Muscle of leg (tissue), 3 donors: ENCODE measurements at regions not wholly inside any gene's neighbourhood (a gene's known extent, or its start where the extent isn't known, plus 50 kb on each side); places are given as distances from the start of the nearest gene placed in this dataset.
"Not testable (repeated sequence)": the region's sequence is repeated elsewhere in the genome, so short reads cannot be mapped to it uniquely, and the experiment has no call there.

ENCODE experiments used
- DNase-seq: peaks from one replicate; pipeline ENCODE4 v3.0.0; 2013
- H3K27ac ChIP-seq: one replicate; pipeline ENCODE4 v1.5.1; 2013; ENCODE audit warnings: mild to moderate bottlenecking, low read length, control low read depth
- H3K27me3 ChIP-seq: one replicate; pipeline ENCODE4 v1.6.1; 2013; ENCODE audit warnings: low read length; ENCODE audit not compliant: control insufficient read depth, insufficient read depth
- H3K36me3 ChIP-seq: one replicate; pipeline ENCODE4 v1.6.1; 2013; ENCODE audit warnings: low read length; ENCODE audit not compliant: control insufficient read depth, insufficient read depth
- H3K4me1 ChIP-seq: one replicate; pipeline ENCODE4 v1.6.1; 2013; ENCODE audit warnings: low read length; ENCODE audit not compliant: control insufficient read depth, insufficient read depth
- H3K4me3 ChIP-seq: one replicate; pipeline ENCODE4 v1.5.1; 2013; ENCODE audit warnings: low read length, control low read depth
- H3K9me3 ChIP-seq: replicated peaks from 2 replicates; pipeline ENCODE4 v1.6.1; 2013; ENCODE audit warnings: low read depth, low read length; ENCODE audit not compliant: control insufficient read depth
- WGBS: methylation state at CpG from one replicate; pipeline ENCODE4 v1.1.5; 2013; ENCODE audit warnings: missing lambda C conversion rate; ENCODE audit not compliant: insufficient coverage; 5-methylcytosine and 5-hydroxymethylcytosine counted together

DNA sequence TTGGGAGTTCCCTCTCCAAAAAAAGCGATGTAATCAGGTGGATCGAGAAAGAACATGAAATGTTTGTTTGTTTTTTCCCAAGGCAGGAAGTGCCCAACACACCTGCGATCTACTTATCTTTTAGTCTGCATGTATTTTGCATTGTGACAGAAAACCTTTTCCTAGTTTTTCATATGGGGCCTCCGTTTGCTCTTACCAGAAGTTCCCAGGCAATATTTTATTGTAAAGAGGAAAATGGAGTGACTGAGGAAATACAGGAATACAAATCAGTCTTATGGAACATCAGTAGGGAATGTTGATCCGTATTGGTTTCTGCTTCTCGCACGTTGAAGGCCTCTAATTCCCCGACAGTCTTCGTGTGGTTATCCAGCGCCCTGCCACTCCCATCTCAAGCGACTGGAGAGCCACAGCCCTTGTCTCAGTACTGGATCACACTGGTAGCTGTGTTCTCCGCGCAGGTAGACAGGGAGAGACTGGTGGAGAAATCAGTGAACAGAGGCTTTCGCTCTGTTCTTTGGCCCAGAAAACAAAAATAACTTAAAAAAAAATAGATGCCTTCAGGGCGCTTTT, 107.4 kb downstream of the TRIM27 start:
- peaks cover 77% of the 10 kb centered on the region for H3K27me3 ChIP-seq

DNA sequence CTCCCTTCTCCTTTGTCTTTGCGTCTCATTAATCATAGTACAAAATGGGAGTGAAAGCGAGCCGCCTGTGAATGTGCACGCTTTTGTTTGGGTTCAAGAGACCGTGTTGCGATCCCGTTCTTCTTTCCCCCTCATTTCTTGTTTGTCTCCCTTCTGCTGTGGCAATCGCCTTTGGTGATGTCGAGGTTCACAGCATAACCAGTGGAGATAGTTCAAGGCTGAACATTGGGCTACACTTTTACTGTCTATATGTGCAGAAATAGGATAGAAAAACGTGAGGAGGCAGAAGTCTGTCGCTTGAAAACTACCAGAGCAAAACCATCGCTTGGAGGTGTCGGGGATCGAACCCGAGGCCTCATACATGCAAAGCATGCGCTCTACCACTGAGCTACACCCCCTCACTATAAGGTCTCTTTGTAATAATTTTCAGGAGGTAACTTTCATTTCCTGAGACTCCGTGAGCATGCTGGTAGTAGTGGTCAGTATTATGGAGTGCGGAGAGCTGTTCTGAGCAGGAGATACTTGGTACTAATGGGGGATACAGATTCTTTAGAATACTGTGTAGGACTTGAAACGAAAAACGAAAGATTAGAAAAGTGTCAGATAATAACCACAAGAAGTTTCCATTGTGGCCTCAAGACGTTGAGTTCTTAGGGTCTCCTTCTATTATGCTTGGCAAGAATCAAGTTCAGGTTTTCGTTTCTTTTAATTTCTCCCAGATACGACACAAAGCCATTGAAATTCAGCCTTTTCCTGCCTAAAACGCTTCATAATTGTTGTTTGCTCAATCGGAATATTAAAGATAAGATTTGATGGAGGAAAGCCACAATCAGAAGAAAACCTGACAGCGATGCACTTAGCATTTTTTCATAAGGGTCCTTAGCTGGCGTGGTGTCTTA, 106.6 kb downstream of the TRIM27 start:
- DNase-seq: no peak
- H3K4me1 ChIP-seq: peaks cover 7% of the 10 kb centered on the region
- no peaks in the 10 kb centered on the region for H3K9me3 ChIP-seq
- H3K4me3 ChIP-seq: no peak overlapping the region
- 3% methylated on average over 8 of the region's 27 CpGs for WGBS
- no peaks in the 10 kb centered on the region for H3K36me3 ChIP-seq
- peaks cover 77% of the 10 kb centered on the region for H3K27me3 ChIP-seq
- H3K27ac ChIP-seq: no peak overlapping the region

More for the DNA sequence above, 107.4 kb downstream of the TRIM27 start:
- Histone ChIP-seq H3K27ac (no peak overlapping the region), H3K36me3 (no peaks in the 10 kb centered on the region), H3K4me1 (peaks cover 7% of the 10 kb centered on the region), H3K4me3 (no peak overlapping the region), H3K9me3 (no peaks in the 10 kb centered on the region)
- no CpG with 5 or more reads among the region's 15 CpGs for WGBS
- DNase-seq: no peak

DNA sequence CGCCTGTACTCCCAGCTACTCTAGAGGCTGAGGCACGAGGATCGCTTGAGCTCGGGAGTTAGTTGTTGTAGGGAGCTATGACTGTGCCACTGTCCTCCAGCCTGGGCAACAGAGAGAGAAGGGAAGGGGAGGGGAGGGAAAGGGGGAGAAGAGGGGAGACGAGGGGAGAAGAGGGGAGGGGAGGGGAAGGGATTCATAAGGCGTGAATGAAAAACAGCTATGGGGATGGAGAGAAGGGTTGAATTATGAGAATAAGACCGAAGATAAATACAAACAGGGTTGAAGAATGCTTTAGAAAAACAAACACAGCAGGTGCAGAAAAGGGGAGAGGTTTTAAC, 106.0 kb downstream of the TRIM27 start:
- peaks cover 7% of the 10 kb centered on the region for H3K4me1 ChIP-seq
- peaks cover 79% of the 10 kb centered on the region for H3K27me3 ChIP-seq
- no peak for DNase-seq
- H3K4me3 ChIP-seq: no peak overlapping the region
- H3K27ac ChIP-seq: no peak overlapping the region
- H3K9me3 ChIP-seq: no peaks in the 10 kb centered on the region
- WGBS: 4% methylated on average over 7 of the region's 7 CpGs
- no peaks in the 10 kb centered on the region for H3K36me3 ChIP-seq

DNA sequence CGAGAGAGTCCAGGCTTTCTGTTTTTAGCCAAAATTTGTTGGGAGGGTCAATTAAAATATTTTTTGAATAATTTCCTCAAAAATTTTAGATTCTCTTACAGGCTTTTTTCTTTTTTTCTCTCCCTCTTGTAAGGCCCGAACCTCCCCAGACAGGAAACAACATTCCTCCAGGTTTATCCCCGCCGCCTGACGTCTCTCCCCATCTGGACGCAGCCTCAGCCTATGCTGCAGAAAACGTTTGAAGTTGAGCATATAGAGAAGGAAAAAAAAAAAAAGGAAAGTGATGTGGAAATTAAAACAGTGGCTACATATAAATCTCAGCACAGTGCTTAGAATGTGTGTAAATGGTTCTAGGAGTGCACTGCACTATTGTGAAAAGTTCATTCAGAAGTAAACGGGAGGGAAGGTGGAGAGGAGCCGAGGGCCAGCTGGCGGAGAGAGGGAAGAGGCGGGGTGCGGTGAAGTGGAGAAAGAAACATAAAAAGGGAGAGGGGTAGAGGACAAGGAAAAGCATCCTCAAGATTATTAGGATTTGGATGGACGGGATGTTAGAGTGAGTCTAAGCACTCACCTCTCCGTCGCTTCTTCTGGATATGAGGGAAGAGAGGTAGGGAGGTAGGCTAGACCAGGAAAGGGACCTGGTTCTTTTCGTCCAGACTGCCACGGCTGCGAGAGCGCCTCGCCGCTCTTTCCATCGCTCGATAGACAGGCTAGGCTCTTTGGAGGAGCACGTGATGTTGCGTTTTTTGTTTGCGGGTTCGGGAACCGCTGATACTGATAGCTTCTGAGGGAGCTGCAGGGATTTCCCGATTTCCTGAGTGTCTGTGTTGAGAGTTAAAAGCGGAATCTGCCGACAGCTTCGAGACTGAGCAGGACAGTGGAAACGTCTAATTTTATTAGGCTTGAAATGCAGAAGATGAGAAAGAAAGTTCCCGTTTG, 98.7 kb downstream of the TRIM27 start:
- Histone ChIP-seq H3K9me3 (no peaks in the 10 kb centered on the region), H3K4me3 (no peak overlapping the region), H3K27ac (no peak overlapping the region), H3K27me3 (peaks cover 65% of the 10 kb centered on the region), H3K36me3 (no peaks in the 10 kb centered on the region), H3K4me1 (no peaks in the 10 kb centered on the region)
- DNase-seq: no peak
- WGBS: under 1% methylated on average over 24 of the region's 34 CpGs

DNA sequence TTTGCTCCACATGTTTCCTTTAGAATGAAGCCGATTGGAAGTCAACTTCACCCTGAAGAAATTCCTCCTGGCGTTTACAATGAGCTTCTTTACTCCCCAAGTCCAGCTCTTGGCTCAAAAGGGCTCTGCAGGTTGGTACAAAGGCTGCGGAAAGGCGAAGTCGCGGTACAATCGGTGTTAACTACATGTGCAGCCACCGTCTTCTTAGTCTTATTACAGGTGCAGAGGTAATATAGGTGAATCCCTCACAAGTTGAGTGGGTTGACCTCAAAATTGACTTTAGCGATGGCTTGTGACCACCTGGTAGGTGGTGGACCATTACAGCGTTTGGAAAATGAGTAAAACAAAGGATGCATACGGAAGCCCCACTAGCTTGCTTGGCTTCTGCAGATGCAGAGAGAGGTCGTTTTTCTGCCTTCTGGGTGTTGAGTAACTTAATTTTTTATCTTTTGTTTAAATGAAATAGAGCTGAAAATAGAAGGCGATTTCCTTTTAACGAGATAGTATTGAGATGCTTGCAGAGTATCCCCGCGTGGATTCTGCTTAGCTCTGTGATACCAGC, 98.0 kb downstream of the TRIM27 start:
- no peak overlapping the region for H3K27ac ChIP-seq
- no peak for DNase-seq
- H3K4me1 ChIP-seq: no peaks in the 10 kb centered on the region
- 7% methylated on average over 11 of the region's 16 CpGs for WGBS
- H3K36me3 ChIP-seq: no peaks in the 10 kb centered on the region
- H3K9me3 ChIP-seq: no peaks in the 10 kb centered on the region
- peaks cover 61% of the 10 kb centered on the region for H3K27me3 ChIP-seq
- no peak overlapping the region for H3K4me3 ChIP-seq

DNA sequence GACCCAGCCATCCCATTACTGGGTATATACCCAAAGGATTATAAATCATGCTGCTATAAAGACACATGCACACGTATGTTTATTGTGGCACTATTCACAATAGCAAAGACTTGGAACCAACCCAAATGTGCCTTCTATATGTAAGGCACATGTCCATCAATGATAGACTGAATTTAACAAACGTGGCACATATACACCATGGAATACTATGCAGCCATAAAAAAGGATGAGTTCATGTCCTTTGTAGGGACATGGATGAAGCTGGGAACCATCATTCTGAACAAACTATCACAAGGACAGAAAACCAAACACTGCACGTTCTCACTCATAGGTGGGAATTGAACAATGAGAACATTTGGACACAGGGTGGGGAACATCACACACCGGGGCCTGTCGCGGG, 92.1 kb downstream of the TRIM27 start:
- not testable (repeated sequence) for H3K27ac ChIP-seq, H3K4me1 ChIP-seq, H3K4me3 ChIP-seq, H3K36me3 ChIP-seq, H3K9me3 ChIP-seq, DNase-seq
- H3K27me3 ChIP-seq: peaks cover 26% of the 10 kb centered on the region
- no CpG with 5 or more reads among the region's 6 CpGs for WGBS

DNA sequence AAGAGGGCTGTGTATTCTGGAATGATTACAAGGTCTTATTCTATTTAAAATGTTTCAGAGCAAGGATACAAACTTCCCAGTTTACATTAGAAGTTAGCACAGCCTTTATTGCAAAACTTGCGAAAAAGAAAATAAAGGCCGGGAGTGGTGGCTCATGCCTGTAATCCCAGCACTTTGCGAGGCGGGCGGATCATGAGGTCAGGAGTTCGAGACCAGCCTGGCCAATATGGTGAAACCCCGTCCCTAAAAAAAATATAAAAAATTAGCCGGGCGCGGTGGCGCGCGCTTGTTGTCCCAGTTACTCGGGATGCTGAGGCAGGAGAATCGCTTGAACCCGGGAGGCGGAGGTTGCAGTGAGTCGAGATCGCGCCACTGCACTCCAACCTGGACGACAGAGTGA, 87.1 kb downstream of the TRIM27 start:
- H3K27ac ChIP-seq, H3K9me3 ChIP-seq: not testable (repeated sequence)
- peaks cover 33% of the 10 kb centered on the region for H3K27me3 ChIP-seq

DNA sequence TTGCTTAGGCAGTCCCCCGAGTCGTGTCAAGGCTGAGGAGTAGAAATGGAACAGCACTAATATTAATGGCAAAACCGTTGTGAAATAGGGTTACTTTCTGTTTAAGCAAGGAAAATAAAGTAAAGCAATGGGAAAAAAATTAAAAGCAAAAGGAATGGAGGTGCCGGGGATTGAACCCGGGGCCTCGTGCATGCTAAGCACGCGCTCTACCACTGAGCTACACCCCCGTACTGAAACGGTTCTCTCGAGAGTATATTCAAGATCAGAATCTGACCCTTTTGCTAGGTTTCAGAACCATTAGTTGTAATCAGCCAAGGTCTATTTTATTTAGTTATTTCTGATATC, 85.5 kb downstream of the TRIM27 start:
- Histone ChIP-seq H3K36me3 (no peaks in the 10 kb centered on the region), H3K9me3 (no peaks in the 10 kb centered on the region), H3K4me3 (peak overlapping the region; percentile 86), H3K27ac (peak overlapping the region; percentile 86), H3K4me1 (no peaks in the 10 kb centered on the region), H3K27me3 (peaks cover 27% of the 10 kb centered on the region)
- 1% methylated on average over 10 of the region's 11 CpGs for WGBS
- DNase-seq: peak; percentile 93

More for the DNA sequence above, 87.1 kb downstream of the TRIM27 start:
- H3K4me3 ChIP-seq, H3K4me1 ChIP-seq, DNase-seq, H3K36me3 ChIP-seq: not testable (repeated sequence)
- 24% methylated on average over 16 of the region's 21 CpGs for WGBS

DNA sequence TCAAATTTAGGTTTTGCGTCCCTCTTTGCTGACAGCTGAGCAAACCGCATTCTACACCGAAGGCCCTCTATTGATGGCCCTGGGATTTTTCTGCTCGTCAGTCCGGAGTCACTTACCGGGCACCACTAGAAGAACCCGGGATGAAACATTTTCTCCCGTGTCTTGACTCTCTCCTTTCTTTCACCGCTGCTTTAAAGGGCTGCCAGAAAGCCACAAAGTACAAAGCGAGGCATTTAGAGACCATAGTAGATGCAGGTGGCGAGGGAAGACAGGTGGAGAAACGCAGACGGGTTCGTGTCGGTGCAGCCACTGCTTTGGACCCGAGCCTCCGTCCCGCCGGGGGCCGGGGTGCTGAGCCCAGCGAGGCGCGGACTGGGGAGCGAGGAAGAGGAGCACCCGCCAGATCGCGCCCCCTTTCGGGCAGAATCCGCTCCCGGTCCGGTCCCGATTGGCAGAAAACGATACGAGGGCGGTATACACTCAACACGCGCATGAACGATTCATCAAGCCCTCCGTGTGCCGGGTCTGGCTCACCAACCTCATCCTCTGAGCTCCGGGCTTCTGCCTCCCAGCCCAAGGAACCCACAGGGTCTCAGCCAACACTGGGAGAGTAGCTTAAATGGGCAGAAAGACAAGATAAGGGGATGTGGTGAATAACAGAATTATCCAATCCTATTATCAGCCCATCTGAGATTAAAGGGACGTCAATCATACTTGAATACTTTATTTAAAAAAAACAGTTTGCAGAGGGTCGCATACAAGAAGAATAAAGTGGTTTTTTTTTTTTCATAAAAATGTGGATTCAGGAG, 84.9 kb downstream of the TRIM27 start:
- H3K27me3 ChIP-seq: peaks cover 28% of the 10 kb centered on the region
- H3K9me3 ChIP-seq: no peaks in the 10 kb centered on the region
- H3K4me3 ChIP-seq: peak overlapping the region; percentile 86
- 0% methylated on average over 35 of the region's 43 CpGs for WGBS
- peak overlapping the region; percentile 86 for H3K27ac ChIP-seq
- no peaks in the 10 kb centered on the region for H3K36me3 ChIP-seq
- DNase-seq: peak; percentile 86
- H3K4me1 ChIP-seq: no peaks in the 10 kb centered on the region
